ENCODE measurements at regions not wholly inside any gene's neighbourhood (a gene's known extent, or its start where the extent isn't known, plus 50 kb on each side); places are given as distances from the start of the nearest gene placed in this dataset.

- H3K4me2 ChIP-seq (ENCODE audit: low read length), result no peak overlapping the region
- intact Hi-C loops (cut with micrococcal nuclease), result no loop called here
- BruUV-seq (replicated peaks), result no TSS peak
- no peaks in the 10 kb centered on the region for H3K36me3 ChIP-seq (ENCODE audit: control insufficient read depth in 1 of 2, insufficient read depth in 2 of 2, low read length in 2 of 2)
- H4K20me1 ChIP-seq (ENCODE audit: insufficient read depth), result no peaks in the 10 kb centered on the region
- DNase-seq (ENCODE audit: low read depth, low spot score), result no peak
- POLR2A ChIA-PET, result no interaction called here
- CTCF ChIA-PET, result no interaction called here
- RAD21 ChIA-PET (ENCODE audit: low non-redundant PET in 1 of 2, low total read pairs in 2 of 2, uncharacterized antibody in 2 of 2, unreplicated experiment in 2 of 2), result no interaction called here
- no peaks in the 10 kb centered on the region for H3K9me2 ChIP-seq (ENCODE audit: insufficient read depth)
- H3K4me1 ChIP-seq (ENCODE audit: control insufficient read depth in 1 of 2, insufficient read depth in 2 of 2, low read length in 2 of 2), result no peaks in the 10 kb centered on the region
- no peaks in the 10 kb centered on the region for H3K79me2 ChIP-seq (ENCODE audit: insufficient read depth, low read length)
- no peak overlapping the region for H3K4me3 ChIP-seq (replicated peaks in 1 of 2; ENCODE audit: low read depth in 1 of 2, low read length in 2 of 2)
- H3K9me3 ChIP-seq (ENCODE audit: control insufficient read depth in 1 of 2, insufficient read depth in 1 of 2, low read depth in 1 of 2, low read length in 2 of 2), result peaks cover 3 to 27% of the 10 kb centered on the region in 2 experiments; a peak in 2 of 4 replicates
- no peak overlapping the region for H3K9ac ChIP-seq (ENCODE audit: low read length)
- H3K27ac ChIP-seq (ENCODE audit: low read depth, low read length), result no peak overlapping the region
- no peak overlapping the region for H2AFZ ChIP-seq (ENCODE audit: low read depth, low read length, poor library complexity, severe bottlenecking)
- H3K27me3 ChIP-seq (ENCODE audit: insufficient read depth, low read length), result no peaks in the 10 kb centered on the region
- no peak for TF ChIP-seq EGR1 (IDR thresholded peaks at IDR 0.05; ENCODE audit: low read depth)
- TF ChIP-seq POLR2AphosphoS5 (IDR thresholded peaks at IDR 0.05; ENCODE audit: low read depth, low read length), result no peak
- no peak for TF ChIP-seq FOSL1 (IDR thresholded peaks at IDR 0.05; ENCODE audit: low read depth)
- TF ChIP-seq ZNF274 (IDR thresholded peaks at IDR 0.05; ENCODE audit: low read depth, low read length), result no peak
- no peak for TF ChIP-seq ZBTB33 (IDR thresholded peaks at IDR 0.05; ENCODE audit: extremely low read depth, insufficient replicate concordance, low read length)
- no peak for TF ChIP-seq CTCF (IDR thresholded peaks at IDR 0.05 in 2 of 3, conservative IDR thresholded peaks at IDR 0.05 in 1 of 3; ENCODE audit: borderline replicate concordance in 1 of 3, insufficient read depth in 1 of 3, low read depth in 2 of 3, low read length in 2 of 3)
- TF ChIP-seq EZH2phosphoT487 (IDR thresholded peaks at IDR 0.05; ENCODE audit: borderline replicate concordance), result no peak
- ATAC-seq, result no peak
Observed at GRCh38 chr10:36391405-36391804, 734.0 kb upstream of the ANKRD30A start.
